GM12878 (cell line): ENCODE measurements at regions not wholly inside any gene's neighbourhood (a gene's known extent, or its start where the extent isn't known, plus 50 kb on each side); places are given as distances from the start of the nearest gene placed in this dataset.

Experiments
- ATAC-seq: fragments of 200-7000 bp; cut with Tn5 transposase; 3 replicates; pipeline ENCODE4 v1.9.1; 2020; ENCODE audit warnings: mild to moderate bottlenecking, moderate library complexity
- BruUV-seq: library from RNA; stranded (reverse); fragments of 400-500 nt; replicated peaks from 2 replicates; lab custom pipeline; 2021; lab: Mats Ljungman, UMichigan
- CTCF ChIA-PET: fragments of 300-600 bp; sonication (Branson Sonifier 250); formaldehyde crosslinking; extraction: SDS; loops from one replicate; lab custom pipeline; 2021; ENCODE audit warnings: inconsistent platforms; lab: Yijun Ruan, JAX
- POLR2A ChIA-PET: fragments of 350-600 bp; formaldehyde crosslinking; extraction: SDS; loops from one replicate; lab custom pipeline; 2021; ENCODE audit warnings: inconsistent platforms; lab: Charles Lee
- RAD21 ChIA-PET: fragments of 300-600 bp; sonication (Branson Sonifier 250); formaldehyde crosslinking; loops from one replicate; lab custom pipeline; 2023; ENCODE audit warnings: antibody characterized with exemption; ENCODE audit not compliant: unreplicated experiment; lab: Charles Lee
- SMC1A ChIA-PET: fragments of 300-600 bp; sonication (Branson Sonifier 250); formaldehyde crosslinking; loops from one replicate; lab custom pipeline; 2023; ENCODE audit not compliant: unreplicated experiment, uncharacterized antibody; lab: Charles Lee
- DNase-seq: peaks from one replicate; pipeline ENCODE4 v3.0.0-alpha.2; 2011; ENCODE audit warnings: low read depth, low spot score
- FAIRE-seq: peaks from 3 replicates; lab custom pipeline; 2011; peaks lifted over from hg19 to GRCh38; lab: Jason Lieb, UNC
- H2AFZ ChIP-seq: 2 replicates; pipeline ENCODE4 v1.6.0; 2011; ENCODE audit warnings: low read depth, low read length, control low read depth; ENCODE audit not compliant: control insufficient read depth
- H3K27ac ChIP-seq: 2 replicates; pipeline ENCODE4 v1.5.1; 2011; ENCODE audit warnings: control low read depth; ENCODE audit not compliant: control insufficient read depth, insufficient read depth
- H3K27me3 ChIP-seq, 2 experiments: replicated peaks in 1 of 2; 2 replicates each; pipeline versions ENCODE4 v1.6.0 to v1.6.1; 2011; ENCODE audit warnings: low read length in 1 of 2; ENCODE audit not compliant: control insufficient read depth in 2 of 2, insufficient read depth in 2 of 2
- H3K36me3 ChIP-seq, 2 experiments: 2 replicates each; pipeline ENCODE4 v1.5.1; 2011; ENCODE audit warnings: low read length in 1 of 2; ENCODE audit not compliant: control insufficient read depth in 2 of 2, insufficient read depth in 2 of 2
- H3K4me1 ChIP-seq: 2 replicates; pipeline ENCODE4 v1.6.1; 2011; ENCODE audit warnings: mild to moderate bottlenecking, low read length, moderate library complexity, mixed read lengths; ENCODE audit not compliant: control insufficient read depth, insufficient read depth
- H3K4me2 ChIP-seq: 2 replicates; pipeline ENCODE4 v1.6.0; 2011; ENCODE audit warnings: control low read depth; ENCODE audit not compliant: control insufficient read depth, insufficient read depth
- H3K4me3 ChIP-seq: fragments of 200-600 bp; sonication (generic); 2 replicates; pipeline ENCODE4 v1.5.1; 2016
- H3K79me2 ChIP-seq: 2 replicates; pipeline ENCODE4 v1.6.0; 2011; ENCODE audit warnings: low read length; ENCODE audit not compliant: control insufficient read depth, insufficient read depth
- H3K9ac ChIP-seq: 2 replicates; pipeline ENCODE4 v1.8.0; 2011; ENCODE audit warnings: low read length, control low read depth, mixed read lengths; ENCODE audit not compliant: control insufficient read depth, insufficient read depth
- H3K9me3 ChIP-seq: replicated peaks from 3 replicates; pipeline ENCODE4 v1.5.1; 2011; ENCODE audit warnings: mild to moderate bottlenecking, low read length; ENCODE audit not compliant: control insufficient read depth, insufficient read depth
- H4K20me1 ChIP-seq: 2 replicates; pipeline ENCODE4 v1.6.0; 2011; ENCODE audit not compliant: control insufficient read depth, insufficient read depth
- CEBPB ChIP-seq, 2 experiments: fragments of 150-350 bp in 1 of 2; IDR thresholded peaks; 2 replicates each; pipeline ENCODE4 v1.6.1; 2012 to 2014; ENCODE audit warnings: low read depth in 2 of 2, low read length in 2 of 2, borderline replicate concordance in 1 of 2, inconsistent platforms in 1 of 2
- DPF2 ChIP-seq: fragments of 450-650 bp; IDR thresholded peaks from 2 replicates; pipeline ENCODE4 v1.6.1; 2017; ENCODE audit warnings: mild to moderate bottlenecking
- IRF3 ChIP-seq: fragments of 450-650 bp; IDR thresholded peaks from 2 replicates; pipeline ENCODE4 v1.6.1; 2014; ENCODE audit warnings: mild to moderate bottlenecking
- JUNB ChIP-seq: IDR thresholded peaks from 2 replicates; pipeline ENCODE4 v1.6.1; 2016; ENCODE audit warnings: antibody characterized with exemption, mild to moderate bottlenecking
- MAX ChIP-seq: IDR thresholded peaks from 2 replicates; pipeline ENCODE4 v1.6.1; 2012; ENCODE audit warnings: low read depth, low read length, improper control_type of control experiment
- MEF2B ChIP-seq: fragments of 450-650 bp; IDR thresholded peaks from 2 replicates; pipeline ENCODE4 v1.6.1; 2018; ENCODE audit warnings: mild to moderate bottlenecking, moderate library complexity; ENCODE audit not compliant: partially characterized antibody, poor library complexity, severe bottlenecking
- PBX3 ChIP-seq: IDR thresholded peaks from 2 replicates; pipeline ENCODE4 v1.6.1; 2011; ENCODE audit warnings: mild to moderate bottlenecking, low read depth, low read length, moderate library complexity; ENCODE audit not compliant: insufficient replicate concordance
- RB1 ChIP-seq: fragments of 450-650 bp; formaldehyde crosslinking; IDR thresholded peaks from 2 replicates; pipeline ENCODE4 v1.6.1; 2017; ENCODE audit warnings: mild to moderate bottlenecking, borderline replicate concordance
- SMARCA5 ChIP-seq: fragments of 450-650 bp; IDR thresholded peaks from 2 replicates; pipeline ENCODE4 v1.6.1; 2017; ENCODE audit warnings: mild to moderate bottlenecking
- SRF ChIP-seq, 2 experiments: IDR thresholded peaks; 2 replicates each; pipeline ENCODE4 v1.6.1; 2011; ENCODE audit warnings: low read depth in 2 of 2, low read length in 2 of 2, mild to moderate bottlenecking in 1 of 2, moderate library complexity in 1 of 2
- SUPT20H ChIP-seq: IDR thresholded peaks from 2 replicates; pipeline ENCODE4 v1.6.1; 2011; ENCODE audit warnings: low read depth, mild to moderate bottlenecking, low read length, moderate library complexity, borderline replicate concordance; ENCODE audit not compliant: control insufficient read depth
- TBL1XR1 ChIP-seq: IDR thresholded peaks from 2 replicates; pipeline ENCODE4 v1.6.1; 2012; ENCODE audit warnings: low read depth, low read length, improper control_type of control experiment
- ZNF384 ChIP-seq: IDR thresholded peaks from 2 replicates; pipeline ENCODE4 v1.6.1; 2012; ENCODE audit warnings: low read depth, mild to moderate bottlenecking, low read length, improper control_type of control experiment, borderline replicate concordance
- WGBS: methylation state at CpG from one replicate; pipeline ENCODE4 v1.1.6; 2016; ENCODE audit warnings: low lambda C conversion rate; ENCODE audit not compliant: insufficient replicate concordance, insufficient coverage; ENCODE audit errors: missing lambda C conversion rate; 5-methylcytosine and 5-hydroxymethylcytosine counted together
- in situ Hi-C: fragments of 300-500 bp; cut with MboI; formaldehyde crosslinking; loops from 9 replicates; pipeline ENCODE4 v1.14.3; 2018; ENCODE audit warnings: mixed read lengths
- intact Hi-C: fragments of 100-400 bp; cut with micrococcal nuclease; formaldehyde crosslinking; loops from one replicate; pipeline ENCODE4 v1.14.2; 2022; ENCODE audit not compliant: unreplicated experiment

- ATAC-seq (no peak), DNase-seq (no peak), FAIRE-seq (no peak)
- no TSS peak for BruUV-seq
- SMC1A ChIA-PET = interaction anchor here (1.0 to 13.8 kb wide), 8 partner anchors 9 to 239 kb away, joined by 3 to 209 read pairs (median 8); no protein-coding TSS in a partner anchor
- Histone ChIP-seq H3K9me3 (no peaks in the 10 kb centered on the region; the same call in 2 of the 3 replicates), H2AFZ (no peak overlapping the region), H3K79me2 (no peaks in the 10 kb centered on the region), H3K9ac (no peak overlapping the region), H3K4me2 (no peak overlapping the region), H3K27ac (no peak overlapping the region), H3K36me3 (no peaks in the 10 kb centered on the region), H3K4me3 (no peak overlapping the region), H3K4me1 (no peaks in the 10 kb centered on the region), H4K20me1 (no peaks in the 10 kb centered on the region), H3K27me3 (no peaks in the 10 kb centered on the region)
- in situ Hi-C loops = no loop called here
- POLR2A ChIA-PET = interaction anchor here (0.5 kb wide), 1 partner anchor 537 kb away, joined by 5 read pairs; no protein-coding TSS in a partner anchor
- WGBS = 82% methylated on average over 5 of the region's 5 CpGs
- TF ChIP-seq CEBPB (IDR thresholded peaks at IDR 0.05; ENCODE audit: borderline replicate concordance in 1 of 2, low read depth in 2 of 2, low read length in 2 of 2) (no peak), RB1 (no peak), SUPT20H (no peak), MAX (no peak), SMARCA5 (no peak), MEF2B (no peak), DPF2 (no peak), TBL1XR1 (no peak), IRF3 (no peak), PBX3 (no peak), ZNF384 (no peak), SRF (IDR thresholded peaks at IDR 0.05; ENCODE audit: low read depth in 2 of 2, low read length in 2 of 2) (no peak), JUNB (no peak)
- RAD21 ChIA-PET = interaction anchor here (0.9 to 2.3 kb wide), 2 partner anchors 83 to 100 kb away, joined by 3 to 12 read pairs; no protein-coding TSS in a partner anchor
- intact Hi-C loops = no loop called here
- CTCF ChIA-PET = interaction anchor here (1.1 to 2.4 kb wide), 2 partner anchors 9 to 195 kb away, joined by 3 to 21 read pairs; no protein-coding TSS in a partner anchor
Measured at GRCh38 chr12:93145086-93145485, 216.0 kb upstream of the EEA1 start.
